ENCODE measurements at regions not wholly inside any gene's neighbourhood (a gene's known extent, or its start where the extent isn't known, plus 50 kb on each side); places are given as distances from the start of the nearest gene placed in this dataset.

DNA sequence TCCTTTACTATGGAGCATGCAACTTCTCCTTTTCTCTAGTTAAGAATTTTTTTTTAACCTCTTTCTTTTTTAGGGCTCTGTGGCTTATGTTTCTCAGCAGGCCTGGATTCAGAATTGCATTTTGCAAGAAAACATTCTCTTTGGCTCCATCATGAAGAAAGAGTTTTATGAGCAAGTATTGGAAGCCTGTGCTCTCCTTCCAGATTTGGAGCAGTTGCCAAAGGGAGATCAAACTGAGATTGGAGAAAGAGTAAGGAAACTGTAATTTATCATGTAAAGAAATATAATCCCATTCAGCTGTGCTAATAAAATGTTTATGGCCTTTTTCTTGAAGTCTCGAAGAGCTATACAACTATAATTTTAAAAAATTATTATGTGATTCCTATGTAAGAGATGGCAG is 70.1 kb downstream of the HSPA13 start:
- no peak for TF ChIP-seq E2F1 (CRISPR knock-in tag; IDR thresholded peaks at IDR 0.05)
- no peak for TF ChIP-seq FOXK1 (CRISPR knock-in tag; IDR thresholded peaks at IDR 0.05)
- TF ChIP-seq SMAD4 (CRISPR knock-in tag; IDR thresholded peaks at IDR 0.05) = no peak
- no peak for TF ChIP-seq CTCF (IDR thresholded peaks at IDR 0.05)
- TF ChIP-seq PREB (CRISPR knock-in tag; IDR thresholded peaks at IDR 0.05; ENCODE audit: borderline replicate concordance) = no peak
- TF ChIP-seq SMAD3 (CRISPR knock-in tag; IDR thresholded peaks at IDR 0.05; ENCODE audit: borderline replicate concordance) = no peak
- TF ChIP-seq MAX (CRISPR knock-in tag; IDR thresholded peaks at IDR 0.05) = no peak
